IPS-NIHi11 (cell line): ENCODE measurements at regions not wholly inside any gene's neighbourhood (a gene's known extent, or its start where the extent isn't known, plus 50 kb on each side); places are given as distances from the start of the nearest gene placed in this dataset.

Experiments used
- DNase-seq: peaks from one replicate; pipeline ENCODE4 v3.0.0; 2012; ENCODE audit warnings: mixed read lengths, low spot score

DNA sequence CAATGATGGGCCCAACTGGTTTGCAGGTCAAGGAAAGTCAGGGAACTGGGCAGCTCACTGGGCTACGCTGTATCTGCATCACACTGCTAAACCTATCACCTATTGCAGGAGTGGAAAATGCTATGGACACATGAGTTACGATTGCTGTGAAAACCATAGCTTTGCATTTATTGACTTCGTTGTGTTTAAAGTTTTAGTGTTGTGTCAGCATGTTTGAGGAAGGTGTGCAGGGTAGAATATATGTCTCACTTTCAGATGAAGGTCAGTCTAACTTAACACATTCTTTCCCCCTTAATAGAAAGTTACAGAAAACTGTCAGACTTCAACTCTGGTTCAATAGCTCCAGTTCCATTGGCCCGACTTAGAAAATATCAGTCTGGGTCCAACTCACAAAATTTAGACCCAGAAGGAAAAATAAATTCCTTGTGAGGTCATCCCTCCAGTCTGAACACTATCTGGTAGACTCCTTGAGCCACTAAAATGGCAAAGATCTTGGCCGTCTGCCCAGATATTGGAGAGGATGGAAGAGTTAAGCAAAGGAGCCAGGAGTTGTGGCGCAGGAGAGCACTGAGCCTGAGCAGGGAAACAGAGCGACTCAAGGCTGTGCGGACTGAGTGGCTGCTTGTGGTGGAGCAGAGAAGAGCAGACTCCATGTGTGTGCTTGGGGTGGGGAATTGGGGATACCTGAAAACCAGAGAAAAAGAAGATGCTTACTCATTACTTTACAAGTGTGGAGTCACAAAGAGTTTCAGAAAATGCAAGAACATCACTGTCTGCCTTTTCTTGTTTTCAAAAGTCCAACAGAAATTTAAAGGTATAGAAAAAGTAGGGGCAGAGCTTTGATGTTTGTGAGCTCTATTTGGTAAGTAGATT, 518.5 kb downstream of the FGF9 start:
- no peak for DNase-seq

DNA sequence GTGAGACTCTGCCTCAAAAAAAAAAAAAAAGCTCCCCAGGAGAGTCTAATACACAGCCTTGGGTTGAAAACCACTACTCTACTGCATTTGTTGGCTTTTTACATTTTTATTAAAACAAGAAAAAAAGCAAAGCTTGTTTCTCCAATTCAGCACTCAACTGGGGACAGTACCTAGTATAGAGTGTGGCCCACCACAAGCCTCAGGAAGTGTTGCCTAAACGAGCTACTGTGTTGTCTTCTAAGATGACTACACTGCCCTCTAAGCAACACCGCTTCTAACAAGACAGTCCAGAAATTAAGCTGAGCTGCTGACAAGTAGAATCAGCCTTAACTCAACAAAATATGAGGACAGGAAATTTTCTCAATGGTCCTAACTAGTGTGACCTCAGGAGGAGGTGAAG, 522.2 kb downstream of the FGF9 start:
- no peak for DNase-seq

DNA sequence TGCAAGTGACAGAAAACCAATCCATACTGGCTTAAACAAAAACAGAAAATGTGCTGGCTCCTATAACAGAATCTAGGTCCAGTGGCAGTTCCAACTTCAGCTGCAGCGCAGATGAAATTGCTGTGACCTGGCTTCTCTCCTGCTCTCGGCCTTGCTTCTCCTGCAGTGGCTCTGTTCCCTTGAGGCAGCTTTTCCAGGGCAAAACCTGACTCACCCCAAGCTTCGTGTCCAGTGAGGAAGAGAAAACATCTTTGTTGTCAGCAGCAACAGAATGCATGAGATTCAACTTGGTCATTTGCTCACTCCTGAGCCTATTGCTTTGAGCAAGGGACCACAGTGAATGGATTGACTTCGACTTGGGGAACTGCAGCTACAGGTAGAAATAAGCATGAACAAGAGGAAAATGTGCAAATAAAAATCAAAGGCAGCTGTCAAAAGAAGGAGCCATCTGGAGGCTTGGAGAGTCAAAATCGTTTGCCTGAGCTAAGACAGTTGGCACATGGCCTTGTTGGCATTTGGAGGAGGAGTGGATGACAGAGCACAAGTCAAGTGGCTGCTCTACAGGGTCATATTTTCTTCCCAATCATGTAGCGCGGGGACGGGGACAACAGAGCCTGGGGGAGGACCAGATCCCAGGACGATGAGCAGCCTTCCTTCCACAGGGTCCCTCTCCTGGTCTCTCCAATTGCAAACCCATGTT, 523.4 kb downstream of the FGF9 start:
- no peak for DNase-seq

DNA sequence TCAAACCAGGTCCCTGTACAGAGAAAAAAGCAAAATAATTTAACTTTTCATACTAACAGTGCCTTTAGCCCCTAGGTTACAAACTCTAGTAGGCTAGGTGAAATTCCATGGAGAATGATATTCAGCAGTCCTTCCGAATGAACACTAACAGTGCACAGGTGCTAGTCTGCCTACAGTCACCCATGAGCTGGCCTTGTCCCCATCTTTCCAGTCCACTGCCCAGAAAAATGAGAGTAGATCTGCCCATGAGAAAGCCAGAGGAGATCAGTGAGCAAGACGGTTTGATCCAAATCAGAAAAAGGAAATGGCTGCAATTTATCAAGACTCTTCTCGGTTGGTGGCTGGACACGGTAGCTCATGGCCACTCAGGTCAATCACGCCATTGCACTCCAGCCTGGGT, 524.9 kb downstream of the FGF9 start:
- no peak for DNase-seq

DNA sequence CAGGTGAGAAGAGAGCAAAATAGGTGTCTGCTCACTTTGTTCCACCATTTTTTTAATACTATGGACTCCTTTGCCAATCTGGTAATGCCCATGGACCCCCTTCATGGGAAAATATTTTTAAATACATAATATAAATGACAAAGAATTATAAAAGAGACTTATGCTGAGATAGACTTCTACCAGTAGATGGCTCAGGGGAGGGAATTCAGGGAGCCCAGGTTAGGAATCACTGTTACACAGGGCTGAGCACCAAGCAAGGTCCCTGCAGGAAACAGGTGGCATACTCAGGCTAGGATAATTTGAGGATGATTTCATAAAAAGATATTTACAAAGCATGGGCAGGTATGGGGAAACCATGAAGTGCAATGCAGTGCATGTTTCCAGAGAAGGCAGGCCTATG, 525.9 kb downstream of the FGF9 start:
- no peak for DNase-seq

DNA sequence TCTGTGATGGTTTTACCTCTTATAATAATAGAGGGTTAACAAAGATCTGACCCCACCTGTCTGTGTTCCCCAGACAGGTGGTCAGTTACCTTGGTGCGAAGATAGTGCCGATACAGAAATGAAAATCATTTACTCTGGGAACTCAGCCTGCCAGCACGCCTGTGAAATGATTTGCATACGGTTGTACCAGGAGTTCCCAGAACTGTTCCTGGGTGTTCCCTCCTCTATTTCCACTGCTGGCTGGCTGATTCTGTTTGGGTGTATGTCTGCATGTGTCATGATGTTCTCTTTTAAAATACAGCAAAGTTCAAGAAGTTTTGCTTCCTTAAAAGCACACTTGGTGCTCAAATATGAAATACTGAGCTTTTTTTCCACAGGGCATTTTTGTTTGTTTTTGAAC, 527.1 kb downstream of the FGF9 start:
- no peak for DNase-seq

DNA sequence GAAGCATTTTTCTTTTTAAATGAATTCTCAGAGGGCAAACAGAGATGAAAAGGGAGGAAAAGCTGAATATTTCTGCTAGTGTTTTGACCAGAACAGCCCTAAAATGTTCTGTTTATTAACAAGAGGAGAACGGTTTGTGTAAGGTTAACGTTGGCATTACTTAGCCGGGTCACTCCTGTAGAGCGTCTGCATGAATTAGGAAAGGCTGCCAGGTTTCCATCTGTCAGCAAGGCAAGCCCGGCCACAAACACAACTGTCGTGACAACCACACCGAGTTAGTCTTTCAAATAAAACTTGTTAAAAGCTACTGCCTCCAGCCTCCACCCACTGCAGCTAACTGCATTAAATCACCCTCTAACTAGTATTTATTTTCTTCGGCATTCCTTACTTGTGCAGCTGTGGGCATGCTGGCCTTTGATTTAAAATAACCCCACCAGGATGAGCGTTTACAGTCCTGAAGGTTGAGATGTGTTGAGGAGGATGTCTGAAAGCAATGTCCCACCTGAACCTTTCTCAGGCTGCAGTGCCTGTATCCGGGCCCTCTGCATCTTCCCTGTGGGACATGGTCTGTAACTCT, 527.9 kb downstream of the FGF9 start:
- DNase-seq: no peak

DNA sequence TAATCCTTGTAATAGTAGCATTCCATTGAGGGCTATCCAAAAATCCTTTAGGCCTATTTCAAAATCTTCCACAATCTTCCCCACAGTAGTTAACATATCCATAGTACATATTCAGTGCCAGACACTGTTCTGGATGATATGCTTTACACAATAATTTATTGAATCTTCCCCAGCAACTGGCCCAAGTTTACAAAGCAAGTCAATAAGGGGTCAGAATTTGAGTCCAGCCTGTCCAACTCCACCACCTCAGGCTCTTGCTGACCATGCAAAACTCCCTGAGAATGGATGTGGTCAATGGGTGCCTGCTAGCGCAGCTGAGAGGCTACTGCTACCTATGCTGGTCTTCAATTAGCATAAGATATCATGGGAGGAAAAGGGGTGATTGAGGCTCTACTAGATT, 529.6 kb downstream of the FGF9 start:
- no peak for DNase-seq

DNA sequence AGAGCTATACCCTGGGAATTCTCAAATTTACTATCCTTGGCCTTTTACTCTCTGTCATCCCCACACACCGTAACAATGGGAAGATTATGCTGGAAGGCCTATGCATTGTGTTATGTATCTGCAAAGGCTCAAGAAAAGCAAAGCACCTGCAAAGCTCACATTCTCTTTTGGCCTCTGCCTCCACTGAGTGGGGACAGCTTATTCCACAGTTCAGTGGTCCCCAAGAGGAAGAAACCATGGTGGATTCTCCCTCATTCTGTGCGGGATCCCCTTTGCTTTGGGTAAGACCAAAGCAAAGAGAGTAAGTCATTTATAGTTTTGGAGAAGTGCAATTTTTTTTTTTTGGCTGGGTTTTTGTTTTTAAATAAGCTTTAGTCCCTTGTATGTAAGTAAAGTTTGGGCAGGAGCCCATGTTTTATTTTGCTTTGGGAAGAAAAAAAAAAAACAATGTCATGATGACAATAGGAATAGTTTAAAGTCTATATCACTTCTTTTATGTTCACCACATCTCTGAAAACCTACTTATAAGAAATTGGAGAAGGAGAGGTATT, 530.6 kb downstream of the FGF9 start:
- no peak for DNase-seq

DNA sequence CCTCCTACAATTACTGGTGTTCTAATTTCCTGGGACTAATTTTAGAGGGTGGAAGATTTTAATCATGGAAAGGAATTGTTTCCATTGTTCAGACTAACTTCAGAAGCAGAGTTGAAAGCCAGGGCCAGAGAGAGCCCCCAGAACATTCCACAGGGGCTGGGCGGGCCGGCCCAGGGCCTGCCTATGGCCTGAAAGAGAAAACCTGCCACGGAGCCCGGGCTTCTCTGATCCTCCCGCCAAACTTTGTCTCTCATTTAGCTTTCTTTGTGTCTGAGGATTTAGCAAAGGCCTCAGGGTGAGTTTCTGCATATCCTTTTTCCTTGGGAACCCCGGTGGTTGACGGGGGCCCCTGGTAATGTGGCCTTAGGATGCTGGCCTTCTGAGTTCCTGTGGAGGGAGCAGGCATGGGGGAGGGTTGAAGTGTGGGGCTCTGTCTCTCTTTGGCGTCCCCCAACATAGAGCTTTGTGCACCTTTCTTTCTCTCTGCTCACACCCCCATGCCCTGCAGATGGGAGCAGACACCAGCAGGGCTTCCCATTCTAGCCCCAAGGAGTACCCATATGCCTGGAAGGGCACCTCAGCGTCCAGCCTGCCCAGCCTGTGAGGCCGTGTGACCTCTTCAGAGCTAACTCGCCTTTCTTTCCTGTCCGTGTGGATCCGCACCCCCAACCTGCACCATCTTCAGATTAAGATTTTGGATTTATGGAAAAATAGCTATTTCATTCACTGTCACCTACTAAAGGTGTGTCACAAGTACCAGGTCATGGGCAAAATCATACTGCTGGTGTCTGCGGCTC, 539.5 kb downstream of the FGF9 start:
- peak; percentile 20 for DNase-seq

DNA sequence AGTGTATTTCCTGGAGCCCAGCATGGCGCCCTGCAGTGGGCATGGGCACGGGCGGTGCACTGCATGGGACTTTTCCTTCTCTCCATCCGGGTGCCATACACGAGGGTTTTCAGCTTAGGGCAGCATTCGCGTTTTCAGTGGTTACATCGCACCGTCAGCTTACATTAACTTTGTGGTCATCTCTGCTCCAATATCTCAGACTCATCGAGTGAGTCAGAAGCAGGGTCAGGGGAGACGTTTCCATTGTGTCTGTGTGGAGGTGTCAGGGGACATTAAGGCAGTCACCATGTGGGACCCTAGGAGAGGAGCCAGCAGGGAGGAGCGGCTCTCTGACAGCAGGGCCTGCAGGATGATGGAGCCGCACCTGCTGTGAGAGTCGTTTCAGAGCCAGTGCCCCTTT, 541.0 kb downstream of the FGF9 start:
- no peak for DNase-seq

DNA sequence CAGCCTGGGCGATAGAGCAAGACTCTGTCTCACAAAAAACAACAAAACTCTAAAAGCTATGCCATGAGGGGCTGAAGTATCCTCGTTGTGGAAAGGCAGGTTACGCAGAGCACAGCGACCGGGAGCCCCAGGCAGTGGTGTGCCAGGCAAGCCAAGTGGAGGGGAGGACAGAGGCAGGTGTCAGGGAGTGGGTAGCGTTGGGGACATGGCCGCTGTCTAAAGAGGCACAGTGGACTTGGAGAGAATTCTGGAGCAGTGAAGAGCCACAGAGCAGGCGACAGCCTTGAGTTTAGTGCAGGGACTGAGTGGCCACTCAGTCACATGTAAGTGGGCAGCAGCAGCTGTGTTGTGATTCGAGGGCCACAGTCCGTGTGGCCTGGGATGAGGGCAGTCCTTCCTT, 541.7 kb downstream of the FGF9 start:
- DNase-seq: no peak

DNA sequence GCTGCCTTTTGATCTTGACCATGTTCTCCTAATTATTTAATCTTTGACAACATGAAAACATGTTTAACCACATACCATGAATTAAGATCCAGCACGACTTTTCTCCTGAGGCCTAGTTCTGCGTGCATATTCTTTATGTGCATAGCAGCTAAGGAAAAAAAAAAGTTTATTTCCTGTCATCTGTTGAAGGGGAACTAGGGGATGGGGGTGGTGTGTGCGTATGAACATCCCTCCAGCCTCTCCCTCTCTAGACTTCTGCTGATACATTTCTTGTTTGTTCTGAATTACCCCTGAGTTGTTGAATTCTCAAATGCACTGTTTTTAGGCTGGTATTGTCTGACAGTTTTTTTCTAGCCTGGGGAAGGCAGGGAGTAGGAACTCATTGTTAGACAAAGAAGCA, 543.3 kb downstream of the FGF9 start:
- DNase-seq: no peak

DNA sequence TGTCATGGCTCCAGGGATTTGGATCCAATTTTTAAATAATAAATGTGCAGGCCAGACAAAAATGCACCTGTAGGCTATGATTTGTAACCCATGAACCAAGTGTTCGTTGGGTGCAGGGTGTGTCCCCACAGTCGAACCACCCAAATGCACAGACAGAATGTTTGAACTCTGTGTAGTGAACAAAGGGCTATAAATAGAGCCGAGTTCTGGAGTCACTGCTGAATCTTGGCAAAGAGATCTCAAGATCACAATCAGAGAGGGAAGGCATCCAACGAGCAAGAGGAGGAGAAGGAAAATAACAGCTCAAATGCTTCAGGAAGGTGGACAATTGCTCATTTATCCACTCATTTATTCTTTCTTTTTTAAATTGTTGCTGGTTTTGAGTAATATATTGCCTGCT, 547.9 kb downstream of the FGF9 start:
- no peak for DNase-seq

DNA sequence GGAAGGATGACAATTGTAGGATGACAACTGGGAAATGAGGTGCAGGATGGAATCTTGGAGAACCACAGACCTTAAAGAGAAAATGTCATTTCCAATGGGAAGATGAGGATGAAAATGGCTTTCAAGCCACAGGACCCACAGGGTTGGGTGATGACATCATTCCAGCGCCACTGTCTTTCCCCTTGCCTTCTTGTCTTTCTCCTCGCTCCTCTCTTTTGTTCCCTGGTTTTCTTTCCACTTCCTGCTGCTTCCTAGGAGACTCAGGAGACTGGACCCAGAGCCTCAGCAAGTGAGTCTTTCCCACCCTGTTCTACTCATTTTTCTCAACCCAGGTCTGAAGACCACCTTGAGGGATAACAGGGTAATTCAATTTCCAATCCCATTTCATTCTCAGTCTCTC, 548.8 kb downstream of the FGF9 start:
- no peak for DNase-seq

DNA sequence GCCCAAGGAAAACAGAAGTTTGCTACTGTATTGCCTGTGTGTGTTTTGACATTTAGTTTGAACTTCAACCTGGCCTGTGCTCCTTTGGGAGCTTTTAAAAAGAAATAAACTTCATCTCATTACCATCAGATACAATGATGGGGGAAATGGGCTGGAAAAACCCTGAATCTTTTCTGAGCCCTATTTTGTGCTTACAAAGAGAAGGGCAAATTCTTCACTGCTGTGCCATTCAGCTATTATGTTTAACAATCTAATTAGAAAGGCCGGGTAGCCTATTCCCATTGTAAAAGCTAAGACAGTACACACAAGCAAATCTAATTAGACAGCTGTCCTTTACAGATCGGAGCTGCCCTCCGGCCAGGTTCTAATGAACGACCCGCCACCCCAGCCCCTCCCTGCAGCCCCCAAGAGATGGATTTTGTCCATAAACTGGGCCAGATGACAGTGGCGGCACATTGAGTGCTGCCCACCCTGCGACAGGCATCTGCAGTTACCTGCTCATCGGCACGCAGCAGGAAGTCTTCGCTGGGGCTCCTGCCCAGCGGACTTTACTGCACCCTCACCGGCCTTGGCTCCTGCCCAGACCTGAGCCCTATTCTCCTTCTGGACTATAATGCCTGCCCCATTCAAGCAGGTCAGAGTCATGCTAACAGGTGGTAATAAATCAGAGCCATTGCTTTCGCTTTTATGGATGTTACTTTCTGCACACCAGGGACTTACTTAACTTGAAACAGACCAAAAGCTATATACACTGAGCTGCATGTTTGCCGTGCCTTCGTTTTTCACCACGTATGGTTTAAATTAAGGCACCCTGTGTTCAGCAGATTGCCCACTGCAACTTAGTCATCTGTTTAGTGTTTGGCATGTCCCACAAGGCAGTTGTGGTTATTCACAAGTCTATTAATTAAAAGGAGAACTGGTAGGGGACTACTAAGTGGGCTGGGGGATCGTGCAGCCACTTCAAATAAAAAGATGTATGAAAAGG, 549.6 kb downstream of the FGF9 start:
- DNase-seq: no peak

DNA sequence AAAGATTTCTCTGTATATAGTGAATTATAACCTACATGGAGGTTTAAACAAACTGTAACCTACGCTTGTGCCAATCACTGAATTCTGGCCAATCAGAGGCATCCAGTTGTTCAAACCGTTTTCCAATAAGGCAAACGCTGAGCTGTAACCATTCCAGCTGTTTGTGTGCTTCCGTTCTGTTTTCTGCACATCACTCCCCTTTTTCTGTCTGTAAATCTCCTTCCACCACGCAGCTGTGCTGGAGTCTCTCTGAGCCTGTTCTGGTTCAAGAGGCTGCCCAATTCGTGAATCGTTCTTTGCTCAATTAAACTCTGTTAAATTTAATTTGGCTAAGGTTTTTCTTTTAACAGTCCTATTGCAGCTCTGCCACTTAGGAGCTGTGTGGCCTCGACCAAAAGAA, 552.5 kb downstream of the FGF9 start:
- DNase-seq: no peak

DNA sequence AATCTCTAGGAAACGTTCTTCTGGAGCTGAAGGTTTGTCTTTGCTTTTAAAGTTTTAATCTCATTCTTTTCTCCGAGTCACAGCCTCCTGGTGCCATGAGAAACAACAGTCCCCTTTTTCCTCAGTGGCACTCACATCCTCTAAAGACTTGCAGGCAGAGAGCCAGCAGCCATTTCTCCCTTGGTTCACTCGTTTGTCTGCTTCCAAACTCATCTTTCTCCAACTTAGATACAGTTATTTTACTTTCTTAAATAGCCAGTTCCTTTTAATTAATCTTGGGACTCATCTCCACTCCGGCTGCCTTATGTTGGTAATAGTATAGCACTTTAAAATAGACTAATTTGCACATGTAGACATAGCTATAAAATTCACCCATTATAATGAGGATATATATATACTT, 555.2 kb downstream of the FGF9 start:
- DNase-seq: no peak

DNA sequence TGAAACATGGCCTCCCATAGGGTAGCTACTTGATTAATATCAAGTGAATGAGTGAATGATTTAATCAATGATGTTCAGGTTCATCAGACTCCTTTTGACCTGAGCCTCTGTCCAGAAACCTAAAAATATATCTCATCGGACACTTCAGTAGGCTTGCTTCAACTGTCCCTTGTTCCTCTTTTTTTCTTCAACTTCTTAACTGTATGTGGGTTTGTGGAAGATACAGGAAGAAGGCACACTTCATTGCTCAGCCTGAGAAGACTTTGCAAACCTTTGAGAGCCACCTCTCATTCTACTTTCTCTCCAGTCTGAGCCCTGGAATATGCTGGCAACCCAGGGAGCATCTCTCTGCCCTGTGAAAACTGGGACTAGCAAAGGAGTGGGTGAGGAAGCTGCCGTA, 557.0 kb downstream of the FGF9 start:
- DNase-seq: no peak

DNA sequence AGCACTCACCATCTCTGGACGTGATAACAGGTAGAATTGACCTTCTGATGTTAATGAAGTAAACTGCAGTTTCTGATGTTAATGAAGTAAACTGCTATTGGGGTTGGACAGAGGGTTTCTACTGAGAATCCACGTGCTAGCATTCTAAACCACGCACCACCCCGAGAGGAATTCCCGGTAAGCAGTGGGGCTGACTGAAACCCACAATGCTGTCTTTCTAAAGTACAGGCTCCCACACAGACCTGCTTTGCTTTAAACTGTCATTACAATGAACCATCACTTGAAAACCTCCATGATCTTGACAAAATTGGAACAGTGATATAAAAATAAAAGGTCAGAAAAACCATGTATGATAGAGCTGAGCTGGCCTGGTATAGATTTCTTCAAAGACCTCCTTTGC, 559.0 kb downstream of the FGF9 start:
- no peak for DNase-seq

DNA sequence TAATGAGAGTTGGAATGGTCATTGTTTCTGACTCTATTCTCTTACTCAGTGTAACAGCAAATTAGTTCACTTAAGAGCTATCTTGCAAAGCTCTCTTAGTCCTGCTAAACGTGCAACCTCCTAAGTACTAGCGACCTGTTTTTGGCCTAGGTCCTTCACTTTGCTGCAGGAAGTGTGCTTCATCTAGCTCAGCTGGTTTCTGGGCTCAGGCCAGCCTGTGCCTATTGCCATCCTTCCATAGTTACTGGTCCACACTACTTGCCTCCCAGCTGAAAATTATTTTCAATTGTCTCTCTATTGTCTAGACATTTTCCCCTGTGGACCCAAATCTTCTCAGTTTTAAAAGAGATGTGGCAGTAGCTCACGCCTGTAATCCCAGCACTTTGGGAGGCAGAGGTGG, 561.3 kb downstream of the FGF9 start:
- no peak for DNase-seq
